ENCODE measurements at regions not wholly inside any gene's neighbourhood (a gene's known extent, or its start where the extent isn't known, plus 50 kb on each side); places are given as distances from the start of the nearest gene placed in this dataset.

DNA sequence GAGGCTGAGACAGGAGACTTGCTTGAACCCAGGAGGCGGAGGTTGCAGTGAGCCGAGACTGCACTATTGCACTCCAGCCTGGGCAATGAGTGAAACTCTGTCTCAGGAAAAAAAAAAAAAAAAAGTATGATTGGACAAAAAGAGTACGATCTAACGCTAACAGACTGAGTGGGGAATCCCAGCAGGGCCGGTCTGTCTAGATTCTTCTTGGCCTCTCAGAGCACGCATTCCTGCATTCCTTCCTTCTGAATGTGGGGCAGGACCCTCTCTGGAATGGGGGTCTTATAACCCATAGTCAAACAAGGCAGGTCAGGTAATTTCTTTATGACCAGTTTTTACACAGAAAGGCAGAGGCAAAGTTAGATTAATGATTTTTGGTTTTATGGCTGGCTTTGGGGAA, 92.0 kb upstream of the PPM1J start:
- DNase-seq (ENCODE audit: low spot score): peak; percentile 30
- H3K4me2 ChIP-seq: no peak overlapping the region

DNA sequence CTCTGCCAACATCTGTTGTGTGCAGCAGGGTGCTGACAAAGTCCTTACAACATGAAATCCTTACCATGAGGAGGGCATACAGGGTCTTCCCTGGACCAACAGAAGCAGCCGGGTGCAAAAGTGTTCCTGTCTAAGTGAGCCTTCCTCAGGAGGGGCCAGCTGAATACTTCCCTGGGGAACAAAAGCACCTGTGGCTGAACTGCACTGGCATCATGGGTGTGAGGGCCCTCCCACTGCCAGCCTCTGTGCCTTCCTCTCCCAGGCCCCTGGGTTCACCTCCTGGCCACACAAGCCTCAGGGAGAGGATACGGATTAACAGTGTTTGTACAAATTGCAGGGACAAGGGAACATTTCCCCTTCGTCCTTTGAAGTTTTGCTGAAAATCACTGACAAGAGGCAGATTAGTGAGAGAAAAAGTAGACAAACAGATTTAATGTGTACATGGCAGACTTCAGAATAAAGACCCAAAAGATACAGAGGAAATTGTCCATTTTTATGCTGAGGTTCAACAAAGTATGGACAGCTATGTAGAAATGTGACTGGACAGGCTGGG, 91.0 kb upstream of the PPM1J start:
- Mint-ChIP-seq H3K36me3 (no peaks in the 10 kb centered on the region), H3K27me3 (ENCODE audit: insufficient read depth, low read depth) (peaks cover 10% of the 10 kb centered on the region)
- H2AFZ ChIP-seq (replicated peaks): no peak overlapping the region

More for the DNA sequence above, 92.0 kb upstream of the PPM1J start:
- peaks cover 8% of the 10 kb centered on the region for H3K27me3 Mint-ChIP-seq (ENCODE audit: insufficient read depth, low read depth)
- H3K4me3 ChIP-seq: no peak overlapping the region
- H2AFZ ChIP-seq (replicated peaks): no peak overlapping the region
- no peak overlapping the region for H3K27ac ChIP-seq
- no peak overlapping the region for H3K4me3 Mint-ChIP-seq
- no peak overlapping the region for H3K27ac Mint-ChIP-seq
- H3K9me3 ChIP-seq (ENCODE audit: low read depth): no peaks in the 10 kb centered on the region
- peaks cover 32% of the 10 kb centered on the region for H3K4me1 ChIP-seq
- peaks cover 26% of the 10 kb centered on the region for H3F3A ChIP-seq (ENCODE audit: low read depth)
- H3K4me1 Mint-ChIP-seq: peaks cover 38% of the 10 kb centered on the region
- no peaks in the 10 kb centered on the region for H3K9me3 Mint-ChIP-seq
- H3K9ac ChIP-seq: no peak overlapping the region
- no peaks in the 10 kb centered on the region for H4K20me1 ChIP-seq (ENCODE audit: low read depth)
- no peaks in the 10 kb centered on the region for H3K36me3 Mint-ChIP-seq
- no peaks in the 10 kb centered on the region for H3K27me3 ChIP-seq
- TF ChIP-seq EZH2 (IDR thresholded peaks at IDR 0.05): no peak
- TF ChIP-seq, protein P1, sequence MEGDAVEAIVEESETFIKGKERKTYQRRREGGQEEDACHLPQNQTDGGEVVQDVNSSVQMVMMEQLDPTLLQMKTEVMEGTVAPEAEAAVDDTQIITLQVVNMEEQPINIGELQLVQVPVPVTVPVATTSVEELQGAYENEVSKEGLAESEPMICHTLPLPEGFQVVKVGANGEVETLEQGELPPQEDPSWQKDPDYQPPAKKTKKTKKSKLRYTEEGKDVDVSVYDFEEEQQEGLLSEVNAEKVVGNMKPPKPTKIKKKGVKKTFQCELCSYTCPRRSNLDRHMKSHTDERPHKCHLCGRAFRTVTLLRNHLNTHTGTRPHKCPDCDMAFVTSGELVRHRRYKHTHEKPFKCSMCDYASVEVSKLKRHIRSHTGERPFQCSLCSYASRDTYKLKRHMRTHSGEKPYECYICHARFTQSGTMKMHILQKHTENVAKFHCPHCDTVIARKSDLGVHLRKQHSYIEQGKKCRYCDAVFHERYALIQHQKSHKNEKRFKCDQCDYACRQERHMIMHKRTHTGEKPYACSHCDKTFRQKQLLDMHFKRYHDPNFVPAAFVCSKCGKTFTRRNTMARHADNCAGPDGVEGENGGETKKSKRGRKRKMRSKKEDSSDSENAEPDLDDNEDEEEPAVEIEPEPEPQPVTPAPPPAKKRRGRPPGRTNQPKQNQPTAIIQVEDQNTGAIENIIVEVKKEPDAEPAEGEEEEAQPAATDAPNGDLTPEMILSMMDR (IDR thresholded peaks at IDR 0.05): no peak
- TF ChIP-seq EZH2phosphoT487 (IDR thresholded peaks at IDR 0.05): no peak
- H3K36me3 ChIP-seq: no peaks in the 10 kb centered on the region
- no peaks in the 10 kb centered on the region for H3K79me2 ChIP-seq (ENCODE audit: low read depth)

DNA sequence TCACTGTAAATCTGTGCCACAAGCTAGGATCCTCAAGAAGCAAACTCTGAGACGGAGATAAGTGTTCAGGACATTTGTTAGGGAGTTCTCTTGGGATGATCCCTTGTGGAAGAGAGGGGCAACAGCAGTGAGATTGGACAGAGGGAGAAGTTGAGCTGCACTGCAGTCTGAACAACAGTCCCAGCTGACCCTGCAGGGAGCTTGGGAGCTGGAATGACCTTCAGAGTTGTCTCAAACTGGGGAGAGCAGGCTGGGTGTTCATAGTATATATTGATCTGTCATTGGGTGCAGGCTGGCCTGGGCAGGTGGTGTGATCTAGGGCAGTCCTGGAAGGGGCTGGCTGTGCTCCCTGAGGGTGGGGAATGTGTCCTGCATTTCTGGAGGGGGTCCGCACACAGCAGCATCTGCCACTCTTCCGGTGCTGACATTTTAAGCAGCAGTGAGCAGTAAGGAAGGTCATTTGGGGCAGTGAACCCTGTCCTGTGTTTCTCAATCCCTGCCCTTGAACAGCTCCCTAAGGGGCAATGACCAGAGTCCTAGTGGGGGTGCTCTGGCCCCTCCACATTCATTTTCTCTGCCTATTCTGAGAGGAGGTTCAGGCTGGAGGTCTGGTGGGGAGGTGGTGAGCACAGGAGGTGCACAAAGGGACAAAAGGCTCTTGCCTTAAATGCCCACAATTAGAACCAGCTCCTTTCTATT, 90.2 kb upstream of the PPM1J start:
- Mint-ChIP-seq H3K4me1 (peaks cover 29% of the 10 kb centered on the region), H3K27ac (peak overlapping the region; percentile 51)
- DNase-seq (ENCODE audit: low spot score): no peak

More for the DNA sequence above, 91.0 kb upstream of the PPM1J start:
- Histone ChIP-seq H3K36me3 (no peaks in the 10 kb centered on the region), H3K79me2 (ENCODE audit: low read depth) (no peaks in the 10 kb centered on the region), H3K4me2 (peak overlapping the region; percentile 7), H4K20me1 (ENCODE audit: low read depth) (no peaks in the 10 kb centered on the region), H3K9ac (no peak overlapping the region), H3F3A (ENCODE audit: low read depth) (peaks cover 21% of the 10 kb centered on the region), H3K27me3 (no peaks in the 10 kb centered on the region), H3K9me3 (ENCODE audit: low read depth) (no peaks in the 10 kb centered on the region), H3K4me1 (peaks cover 29% of the 10 kb centered on the region), H3K4me3 (no peak overlapping the region), H3K27ac (no peak overlapping the region)
- Mint-ChIP-seq H3K4me3 (no peak overlapping the region), H3K4me1 (peaks cover 36% of the 10 kb centered on the region), H3K9me3 (no peaks in the 10 kb centered on the region), H3K27ac (no peak overlapping the region)
- DNase-seq (ENCODE audit: low spot score): no peak
- TF ChIP-seq, protein P1 (IDR thresholded peaks at IDR 0.05): no peak
- TF ChIP-seq EZH2 (IDR thresholded peaks at IDR 0.05) (no peak), EZH2phosphoT487 (IDR thresholded peaks at IDR 0.05) (no peak)

More for the DNA sequence above, 90.2 kb upstream of the PPM1J start:
- H3K27me3 ChIP-seq: no peaks in the 10 kb centered on the region
- Mint-ChIP-seq H3K36me3 (no peaks in the 10 kb centered on the region), H3K27me3 (ENCODE audit: insufficient read depth, low read depth) (peaks cover 10% of the 10 kb centered on the region), H3K4me3 (no peak overlapping the region), H3K9me3 (no peaks in the 10 kb centered on the region)
- peak overlapping the region; percentile 7 for H3K4me2 ChIP-seq
- no peak overlapping the region for H3K4me3 ChIP-seq
- no peaks in the 10 kb centered on the region for H3K79me2 ChIP-seq (ENCODE audit: low read depth)
- no peaks in the 10 kb centered on the region for H3K36me3 ChIP-seq
- peaks cover 20% of the 10 kb centered on the region for H3K4me1 ChIP-seq
- H3K9me3 ChIP-seq (ENCODE audit: low read depth): no peaks in the 10 kb centered on the region
- no peaks in the 10 kb centered on the region for H4K20me1 ChIP-seq (ENCODE audit: low read depth)
- no peak overlapping the region for H3K27ac ChIP-seq
- no peak overlapping the region for H2AFZ ChIP-seq (replicated peaks)
- TF ChIP-seq EZH2phosphoT487 (IDR thresholded peaks at IDR 0.05): no peak
- TF ChIP-seq, protein P1 (IDR thresholded peaks at IDR 0.05): no peak
- no peak for TF ChIP-seq EZH2 (IDR thresholded peaks at IDR 0.05)
- H3K9ac ChIP-seq: no peak overlapping the region
- H3F3A ChIP-seq (ENCODE audit: low read depth): peaks cover 14% of the 10 kb centered on the region
